Fibroblast of lung (primary cell): ENCODE measurements at regions not wholly inside any gene's neighbourhood (a gene's known extent, or its start where the extent isn't known, plus 50 kb on each side); places are given as distances from the start of the nearest gene placed in this dataset.

Source experiments
- EZH2 ChIP-seq: IDR thresholded peaks from 2 replicates; pipeline ENCODE4 v1.5.1; 2012; ENCODE audit warnings: low read length, control low read depth, mild to moderate bottlenecking; ENCODE audit errors: missing control alignments
- TF ChIP-seq, protein P1 (sequence below), 2 donors: IDR thresholded peaks in 1 of 2; conservative IDR thresholded peaks in 1 of 2; 1 replicate in 1 of 2; 2 replicates in 1 of 2; pipeline ENCODE4 v1.5.1; 2011 to 2012; ENCODE audit warnings: low read length in 2 of 2, control low read depth in 1 of 2, inconsistent platforms in 1 of 2, low read depth in 1 of 2, mild to moderate bottlenecking in 1 of 2

DNA sequence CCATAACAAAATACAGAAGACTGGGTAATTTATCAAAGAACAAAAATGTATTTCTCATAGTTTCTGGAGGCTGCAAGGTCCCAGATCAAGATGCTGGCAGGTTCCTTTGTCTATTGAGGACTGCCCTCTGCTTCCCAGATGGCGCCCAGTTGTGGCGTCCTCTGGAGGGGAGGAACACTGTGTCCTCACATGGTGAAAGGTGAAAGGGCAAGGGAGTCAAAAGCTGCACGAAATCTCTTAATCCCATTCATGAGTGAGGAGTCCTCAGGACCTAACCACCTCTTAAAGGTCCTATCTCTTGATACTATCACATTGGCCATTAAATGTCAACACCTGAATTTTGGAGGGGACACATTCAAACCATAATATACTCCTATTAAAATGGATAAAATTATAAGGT, 79.3 kb upstream of the IRF2BP2 start:
- TF ChIP-seq, protein P1, sequence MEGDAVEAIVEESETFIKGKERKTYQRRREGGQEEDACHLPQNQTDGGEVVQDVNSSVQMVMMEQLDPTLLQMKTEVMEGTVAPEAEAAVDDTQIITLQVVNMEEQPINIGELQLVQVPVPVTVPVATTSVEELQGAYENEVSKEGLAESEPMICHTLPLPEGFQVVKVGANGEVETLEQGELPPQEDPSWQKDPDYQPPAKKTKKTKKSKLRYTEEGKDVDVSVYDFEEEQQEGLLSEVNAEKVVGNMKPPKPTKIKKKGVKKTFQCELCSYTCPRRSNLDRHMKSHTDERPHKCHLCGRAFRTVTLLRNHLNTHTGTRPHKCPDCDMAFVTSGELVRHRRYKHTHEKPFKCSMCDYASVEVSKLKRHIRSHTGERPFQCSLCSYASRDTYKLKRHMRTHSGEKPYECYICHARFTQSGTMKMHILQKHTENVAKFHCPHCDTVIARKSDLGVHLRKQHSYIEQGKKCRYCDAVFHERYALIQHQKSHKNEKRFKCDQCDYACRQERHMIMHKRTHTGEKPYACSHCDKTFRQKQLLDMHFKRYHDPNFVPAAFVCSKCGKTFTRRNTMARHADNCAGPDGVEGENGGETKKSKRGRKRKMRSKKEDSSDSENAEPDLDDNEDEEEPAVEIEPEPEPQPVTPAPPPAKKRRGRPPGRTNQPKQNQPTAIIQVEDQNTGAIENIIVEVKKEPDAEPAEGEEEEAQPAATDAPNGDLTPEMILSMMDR (conservative IDR thresholded peaks at IDR 0.05 in 1 of 2, IDR thresholded peaks at IDR 0.05 in 1 of 2; ENCODE audit: low read depth in 1 of 2, low read length in 2 of 2): no peak
- no peak for TF ChIP-seq EZH2
